ENCODE measurements at regions not wholly inside any gene's neighbourhood (a gene's known extent, or its start where the extent isn't known, plus 50 kb on each side); places are given as distances from the start of the nearest gene placed in this dataset.

GRCh38 chr17:45676695-45677094 lies 107.4 kb upstream of the CRHR1 start:
- Histone ChIP-seq H2AFZ (ENCODE audit: low read length) (no peak overlapping the region), H3K27me3 (ENCODE audit: insufficient read depth, low read length) (no peaks in the 10 kb centered on the region), H3K4me1 (ENCODE audit: insufficient read depth, low read length) (no peaks in the 10 kb centered on the region), H3K4me2 (ENCODE audit: insufficient read depth, low read length) (no peak overlapping the region), H3K36me3 (ENCODE audit: insufficient read depth, low read length) (no peaks in the 10 kb centered on the region), H3K9me3 (ENCODE audit: low read depth, low read length) (no peaks in the 10 kb centered on the region), H3K79me2 (ENCODE audit: insufficient read depth, low read length) (no peaks in the 10 kb centered on the region), H3K4me3 (ENCODE audit: insufficient read depth, low read length) (no peak overlapping the region), H4K20me1 (ENCODE audit: insufficient read depth, low read length) (no peaks in the 10 kb centered on the region), H3K27ac (ENCODE audit: low read depth, low read length) (no peak overlapping the region)
- DNase-seq (ENCODE audit: insufficient read length, low spot score, missing footprints) = no peak
- no peak for TF ChIP-seq CTCF (IDR thresholded peaks at IDR 0.05; ENCODE audit: extremely low read depth, low read depth, low read length)

- H3K27ac ChIP-seq (ENCODE audit: low read depth, low read length) = no peak overlapping the region
- H3K4me3 ChIP-seq (ENCODE audit: insufficient read depth, low read length) = no peak overlapping the region
- TF ChIP-seq CTCF (IDR thresholded peaks at IDR 0.05; ENCODE audit: extremely low read depth, low read depth, low read length) = no peak
- no peaks in the 10 kb centered on the region for H4K20me1 ChIP-seq (ENCODE audit: insufficient read depth, low read length)
- H3K9me3 ChIP-seq (ENCODE audit: low read depth, low read length) = no peaks in the 10 kb centered on the region
- no peak for DNase-seq (ENCODE audit: insufficient read length, low spot score, missing footprints)
- no peaks in the 10 kb centered on the region for H3K36me3 ChIP-seq (ENCODE audit: insufficient read depth, low read length)
- no peak overlapping the region for H3K4me2 ChIP-seq (ENCODE audit: insufficient read depth, low read length)
- no peaks in the 10 kb centered on the region for H3K27me3 ChIP-seq (ENCODE audit: insufficient read depth, low read length)
- H2AFZ ChIP-seq (ENCODE audit: low read length) = no peak overlapping the region
- H3K4me1 ChIP-seq (ENCODE audit: insufficient read depth, low read length) = no peaks in the 10 kb centered on the region
- no peaks in the 10 kb centered on the region for H3K79me2 ChIP-seq (ENCODE audit: insufficient read depth, low read length)
Measured at GRCh38 chr17:45677770-45678169, 106.3 kb upstream of the CRHR1 start.

- Histone ChIP-seq H3K9me3 (ENCODE audit: low read depth, low read length) (no peaks in the 10 kb centered on the region), H3K79me2 (ENCODE audit: insufficient read depth, low read length) (no peaks in the 10 kb centered on the region), H2AFZ (ENCODE audit: low read length) (no peak overlapping the region), H3K27me3 (ENCODE audit: insufficient read depth, low read length) (peaks cover 3% of the 10 kb centered on the region), H3K4me3 (ENCODE audit: insufficient read depth, low read length) (no peak overlapping the region), H3K27ac (ENCODE audit: low read depth, low read length) (no peak overlapping the region), H4K20me1 (ENCODE audit: insufficient read depth, low read length) (no peaks in the 10 kb centered on the region), H3K36me3 (ENCODE audit: insufficient read depth, low read length) (no peaks in the 10 kb centered on the region), H3K4me2 (ENCODE audit: insufficient read depth, low read length) (no peak overlapping the region), H3K4me1 (ENCODE audit: insufficient read depth, low read length) (no peaks in the 10 kb centered on the region)
- no peak for DNase-seq (ENCODE audit: insufficient read length, low spot score, missing footprints)
- TF ChIP-seq CTCF (IDR thresholded peaks at IDR 0.05; ENCODE audit: extremely low read depth, low read depth, low read length) = no peak
Measured at GRCh38 chr17:45679426-45679825, 104.7 kb upstream of the CRHR1 start.

- Histone ChIP-seq H2AFZ (ENCODE audit: low read length) (no peak overlapping the region), H3K79me2 (ENCODE audit: insufficient read depth, low read length) (no peaks in the 10 kb centered on the region), H3K27ac (ENCODE audit: low read depth, low read length) (no peak overlapping the region), H4K20me1 (ENCODE audit: insufficient read depth, low read length) (no peaks in the 10 kb centered on the region), H3K4me1 (ENCODE audit: insufficient read depth, low read length) (no peaks in the 10 kb centered on the region), H3K4me3 (ENCODE audit: insufficient read depth, low read length) (no peak overlapping the region), H3K27me3 (ENCODE audit: insufficient read depth, low read length) (peaks cover 3% of the 10 kb centered on the region), H3K9me3 (ENCODE audit: low read depth, low read length) (no peaks in the 10 kb centered on the region), H3K36me3 (ENCODE audit: insufficient read depth, low read length) (no peaks in the 10 kb centered on the region), H3K4me2 (ENCODE audit: insufficient read depth, low read length) (no peak overlapping the region)
- TF ChIP-seq CTCF (IDR thresholded peaks at IDR 0.05; ENCODE audit: extremely low read depth, low read depth, low read length) = no peak
- no peak for DNase-seq (ENCODE audit: insufficient read length, low spot score, missing footprints)
Measured at GRCh38 chr17:45680360-45680759, 103.8 kb upstream of the CRHR1 start.
